GM20431 (cell line): ENCODE measurements at regions not wholly inside any gene's neighbourhood (a gene's known extent, or its start where the extent isn't known, plus 50 kb on each side); places are given as distances from the start of the nearest gene placed in this dataset.
"Not testable (repeated sequence)": the region's sequence is repeated elsewhere in the genome, so short reads cannot be mapped to it uniquely, and the experiment has no call there.

Source experiments
- in situ Hi-C: fragments of 300-500 bp; cut with MseI, MboI; formaldehyde crosslinking; loops from one replicate; pipeline ENCODE4 v1.15.0; 2020; ENCODE audit warnings: low sequenced_read_pairs; ENCODE audit not compliant: unreplicated experiment

DNA sequence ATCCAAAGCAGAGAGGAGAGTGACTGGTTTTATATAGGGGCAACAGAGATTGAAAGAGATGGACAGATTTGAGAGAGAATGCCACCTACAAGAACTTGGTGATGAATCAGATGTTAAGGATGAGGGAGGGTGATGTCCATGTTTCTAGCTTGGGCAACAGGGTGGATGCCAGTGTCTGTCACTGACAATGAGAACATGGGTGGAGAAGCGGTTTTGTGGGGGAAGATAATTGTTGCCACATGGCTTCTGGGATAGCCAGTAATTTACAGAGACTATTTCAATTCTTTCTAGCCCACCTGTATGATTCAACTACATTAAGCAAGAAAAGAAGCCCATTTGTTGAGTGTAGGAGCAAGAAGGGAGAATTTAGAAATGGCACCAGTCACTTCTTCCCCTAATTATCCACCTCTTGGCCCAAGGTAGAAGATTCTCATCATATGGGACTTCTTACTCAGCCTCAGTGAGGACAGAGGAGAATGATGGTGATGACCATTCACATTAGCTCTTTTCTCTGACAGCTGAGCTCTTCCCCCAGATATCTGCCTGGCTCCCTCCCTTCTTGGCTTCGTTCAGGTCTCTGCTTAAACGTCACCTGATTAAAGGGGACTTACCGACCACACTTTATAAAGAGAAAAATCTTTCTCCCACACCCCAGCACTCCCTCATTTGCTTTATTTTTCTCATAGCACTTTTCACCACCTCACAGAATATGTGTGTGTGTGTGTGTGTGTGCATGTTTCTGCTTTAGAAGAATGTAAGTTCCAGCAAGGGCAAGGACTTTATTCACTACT, 117.8 kb downstream of the DUSP6 start:
- in situ Hi-C loops, result no loop called here

DNA sequence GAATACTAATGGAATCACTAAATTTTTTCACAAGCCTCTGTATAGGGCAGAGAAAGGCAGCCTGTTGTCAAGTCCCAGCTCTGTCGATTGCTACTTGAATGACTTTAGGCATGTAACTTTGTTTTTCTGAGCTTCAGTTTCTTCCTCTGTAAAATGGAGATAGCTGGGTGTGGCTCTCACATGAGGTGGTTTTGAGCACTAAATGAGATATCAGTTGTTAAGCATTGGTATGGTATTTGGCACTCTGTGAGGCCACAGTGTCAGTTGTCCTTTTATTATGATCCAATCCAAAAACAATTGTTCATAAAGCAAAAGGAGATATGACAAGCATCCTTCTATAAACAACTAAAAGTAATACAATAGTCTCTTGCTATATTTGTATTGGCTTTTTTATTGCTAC, 120.6 kb downstream of the DUSP6 start:
- in situ Hi-C loops, result no loop called here

DNA sequence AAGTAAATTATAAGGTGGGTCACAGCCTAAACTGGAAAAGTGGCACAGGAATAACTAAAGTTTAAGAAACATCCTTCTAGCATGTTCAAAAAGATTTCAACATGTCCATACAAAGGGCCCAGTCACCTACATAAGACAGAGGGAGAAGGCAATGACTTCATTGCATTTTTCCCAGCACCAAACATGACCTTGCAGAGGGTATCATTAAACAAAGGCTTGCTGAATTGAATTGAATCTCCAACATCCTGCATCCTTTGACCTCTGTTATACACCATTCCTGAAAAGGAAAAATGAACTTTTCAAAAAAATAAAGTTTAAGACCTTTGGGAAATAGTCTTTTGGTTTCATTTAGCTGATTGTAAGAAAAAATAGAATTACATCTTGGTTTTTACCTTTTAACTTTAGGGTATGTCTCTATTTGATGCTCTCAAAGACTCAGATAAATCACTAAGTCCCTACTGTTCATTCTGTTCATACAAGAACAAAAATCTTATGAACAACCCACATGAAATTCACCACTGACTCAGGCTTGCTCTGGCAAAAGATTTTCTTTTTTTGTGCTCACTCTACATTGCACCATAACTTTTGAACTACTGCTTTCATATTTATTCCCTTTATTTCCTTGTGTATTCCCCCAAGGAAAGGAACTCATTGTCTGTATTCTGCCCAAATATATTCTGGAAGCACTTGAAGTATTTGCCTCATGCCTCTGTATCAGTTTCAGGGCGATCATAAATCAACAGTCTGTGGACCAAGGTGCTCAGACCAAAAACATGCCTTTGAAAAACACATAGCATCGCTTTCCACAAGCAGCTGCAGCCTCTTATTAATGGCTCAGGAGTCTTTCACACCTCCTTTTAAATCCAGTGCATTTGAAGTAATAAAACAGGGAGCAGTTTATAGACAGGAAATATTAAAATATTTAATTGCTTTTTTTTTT, 121.7 kb downstream of the DUSP6 start:
- in situ Hi-C loops, result no loop called here

DNA sequence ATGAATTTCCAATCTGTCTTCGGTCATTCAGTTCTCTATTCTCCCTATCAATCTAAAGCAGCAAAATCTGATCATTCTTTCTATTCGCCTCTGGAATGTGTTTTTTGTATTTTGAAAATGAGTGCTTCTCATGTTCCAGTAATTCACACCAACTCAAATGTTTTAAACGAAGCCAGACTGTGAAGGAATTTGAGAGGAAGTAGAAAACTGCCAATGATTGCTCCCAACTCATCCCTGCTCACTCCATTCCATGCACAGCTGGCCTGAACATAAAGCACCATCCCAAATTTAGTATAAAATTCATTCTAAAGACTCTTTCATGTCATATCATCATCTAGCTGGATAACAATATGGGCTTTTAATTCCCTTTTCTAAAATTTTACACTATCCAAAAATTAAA, 123.8 kb downstream of the DUSP6 start:
- in situ Hi-C loops, result no loop called here

DNA sequence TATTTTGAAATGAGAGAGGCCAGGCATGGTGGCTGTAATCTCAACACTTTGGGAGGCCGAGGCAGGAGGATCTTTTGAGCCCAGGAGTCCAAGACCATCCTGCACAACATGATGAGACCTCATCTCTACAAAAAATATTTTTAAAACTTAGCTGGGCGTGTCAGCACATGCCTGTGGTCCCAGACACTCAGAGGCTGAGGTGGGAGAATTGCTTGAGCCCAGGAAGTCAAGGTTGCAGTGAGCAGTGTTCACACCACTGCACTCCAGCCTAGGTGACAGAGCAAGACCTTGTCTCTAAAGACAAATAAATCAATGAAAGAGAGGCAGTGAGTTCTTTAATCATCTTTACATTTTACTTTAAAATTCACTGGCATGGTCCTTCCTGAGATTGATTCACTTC, 124.5 kb downstream of the DUSP6 start:
- in situ Hi-C loops, result no loop called here

DNA sequence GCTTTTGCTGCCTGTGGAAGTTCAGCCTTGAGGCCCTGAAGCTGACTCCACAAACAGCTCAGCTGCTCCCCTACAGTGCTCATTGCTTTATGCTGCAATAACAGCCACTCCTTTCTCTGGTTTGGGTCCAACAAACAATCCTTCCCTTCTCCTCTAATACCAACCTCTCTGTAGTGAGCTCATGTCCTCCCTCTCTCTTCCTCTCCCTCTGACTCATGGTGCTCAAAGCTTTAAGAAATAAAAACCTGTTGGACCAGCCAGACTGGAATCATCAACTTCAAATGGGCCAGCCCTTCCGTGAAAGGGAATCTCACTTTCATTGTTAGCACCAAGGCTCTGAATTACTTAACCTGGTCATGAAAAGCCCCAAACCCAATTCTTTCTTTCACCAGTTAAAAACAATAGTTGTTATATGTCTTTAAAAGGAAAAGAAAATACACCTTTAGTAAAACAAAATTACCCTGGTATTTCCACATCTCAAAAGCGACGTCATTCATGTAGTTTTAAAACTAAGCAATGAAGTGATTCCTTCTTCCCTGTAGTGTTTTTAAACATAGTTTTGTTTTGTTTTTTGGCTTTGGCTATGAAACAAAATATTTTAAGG, 126.4 kb downstream of the DUSP6 start:
- in situ Hi-C loops, result no loop called here

DNA sequence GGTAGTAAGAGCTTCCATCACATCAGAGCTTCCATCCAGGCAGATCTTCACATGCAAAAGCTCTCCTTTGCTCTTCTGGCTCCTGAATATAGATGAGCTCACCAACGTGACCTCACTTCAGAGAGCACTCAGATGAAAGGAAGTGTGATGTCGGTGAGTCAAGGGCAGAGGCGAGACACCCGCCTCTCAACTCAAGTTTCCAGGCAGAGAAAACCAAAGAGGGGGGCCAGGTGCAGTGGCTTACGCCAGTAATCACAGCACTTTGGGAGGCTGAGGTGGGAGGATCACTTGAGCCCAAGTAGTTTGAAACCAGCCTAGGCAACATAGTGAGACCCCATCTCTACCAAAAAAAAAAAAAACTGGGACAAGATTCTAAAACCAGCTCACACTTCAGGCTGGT, 126.9 kb downstream of the DUSP6 start:
- in situ Hi-C loops, result no loop called here

DNA sequence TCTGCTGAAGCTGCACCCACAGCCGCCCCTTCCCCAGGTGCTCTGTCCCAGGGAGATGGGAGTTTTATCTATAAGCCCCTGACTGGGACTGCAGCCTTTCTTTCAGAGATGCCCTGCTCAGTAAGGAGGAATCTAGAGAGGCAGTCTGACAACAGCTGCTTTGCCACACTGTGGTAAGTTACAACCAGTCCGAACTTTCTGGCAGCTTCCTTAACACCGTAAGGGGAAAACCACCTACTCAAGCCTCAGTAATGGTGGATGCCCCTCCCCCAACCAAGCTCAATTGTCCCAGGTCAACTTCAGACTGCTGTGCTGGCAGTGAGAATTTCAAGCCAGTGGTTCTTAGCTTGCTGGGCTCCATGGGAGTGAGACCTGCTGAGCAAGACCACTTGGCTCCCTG, 129.7 kb downstream of the DUSP6 start:
- in situ Hi-C loops, result not testable (repeated sequence)

DNA sequence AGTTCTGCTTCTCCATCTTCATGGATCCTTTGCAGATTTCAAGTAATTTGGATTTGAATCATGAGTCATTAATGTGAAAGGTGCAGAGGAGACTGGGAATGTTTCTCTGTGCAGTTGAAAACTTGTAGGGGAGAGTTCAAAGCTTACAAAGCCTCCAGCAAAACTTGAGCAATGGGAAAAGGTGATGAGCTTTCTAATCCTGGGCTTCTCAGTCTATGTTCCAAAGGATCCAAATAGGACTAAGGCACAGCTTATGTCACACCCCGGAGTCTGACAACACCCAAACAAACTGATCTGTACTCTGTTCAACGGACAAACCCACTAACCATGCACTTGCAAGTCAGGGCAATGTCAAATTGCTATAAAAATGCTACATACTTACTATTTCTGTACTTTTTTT, 134.8 kb downstream of the DUSP6 start:
- in situ Hi-C loops, result no loop called here

DNA sequence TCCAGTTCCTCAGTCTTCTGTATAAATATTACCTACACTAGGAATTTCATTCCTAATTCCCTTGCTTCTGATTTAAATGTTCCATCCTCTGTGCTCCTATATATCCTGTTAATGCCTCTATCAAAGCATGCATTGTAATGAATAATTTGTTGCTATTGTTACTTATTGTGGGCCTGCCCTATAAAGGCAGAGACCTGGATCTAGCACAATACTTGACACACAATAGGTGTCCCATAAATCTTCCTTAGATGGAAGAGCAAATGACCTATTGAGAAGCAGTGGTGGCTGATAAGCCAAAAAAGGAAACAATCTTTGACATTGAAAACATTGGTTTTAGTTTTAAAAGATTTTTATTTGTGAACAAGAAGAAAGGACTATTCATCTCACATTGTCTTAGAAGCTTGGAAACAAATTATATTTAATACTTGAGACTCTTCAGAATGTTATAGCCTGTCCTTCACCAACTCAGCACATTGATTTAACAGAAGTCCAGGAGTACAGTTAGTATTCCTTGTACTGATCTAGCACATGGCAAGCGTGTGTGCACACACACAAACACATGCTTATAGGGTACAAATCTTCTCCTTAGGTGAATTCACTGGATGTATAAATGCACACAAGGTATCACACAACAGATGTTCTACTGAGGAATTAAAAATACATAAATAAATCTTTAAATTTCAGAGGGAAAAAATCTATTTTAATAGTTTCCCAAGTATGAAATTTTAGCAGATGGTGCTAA, 135.9 kb downstream of the DUSP6 start:
- in situ Hi-C loops, result no loop called here

DNA sequence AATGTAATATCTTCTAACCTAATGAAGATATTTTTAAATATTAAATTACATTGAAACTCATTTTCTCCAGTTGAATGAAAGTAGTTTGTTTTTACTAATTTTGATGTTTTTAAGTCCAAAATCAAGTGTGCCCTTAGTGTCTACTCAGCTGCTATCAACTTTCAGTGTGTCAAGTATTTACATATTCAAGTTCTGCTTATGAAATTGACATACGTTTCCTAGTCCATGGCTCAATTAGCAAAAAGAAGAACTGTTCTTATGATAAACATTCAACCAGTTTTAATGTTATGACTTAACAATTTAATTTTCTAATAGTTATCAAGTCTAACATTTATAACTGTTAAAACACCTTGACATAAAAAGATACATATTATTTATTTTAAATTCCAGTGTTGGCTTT, 137.1 kb downstream of the DUSP6 start:
- in situ Hi-C loops, result no loop called here

DNA sequence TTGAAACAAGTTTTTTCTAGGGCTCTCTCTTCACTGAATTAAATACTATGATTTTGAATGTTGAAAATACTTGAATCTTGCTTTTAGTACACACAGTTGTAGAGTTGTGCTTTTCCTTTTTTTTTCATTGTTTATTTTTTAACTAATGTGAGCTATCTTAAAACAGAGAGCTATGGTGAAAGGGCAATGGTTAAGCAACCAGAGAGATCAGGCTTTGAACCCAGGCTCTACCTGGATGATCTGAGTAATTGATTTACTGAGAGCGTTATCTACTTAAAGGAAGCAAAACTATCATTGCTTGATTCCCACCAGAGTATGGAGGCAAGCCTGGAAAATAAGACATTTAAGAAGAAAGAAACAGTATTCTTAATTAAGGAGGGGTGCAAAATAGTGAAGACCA, 138.6 kb downstream of the DUSP6 start:
- in situ Hi-C loops, result no loop called here

DNA sequence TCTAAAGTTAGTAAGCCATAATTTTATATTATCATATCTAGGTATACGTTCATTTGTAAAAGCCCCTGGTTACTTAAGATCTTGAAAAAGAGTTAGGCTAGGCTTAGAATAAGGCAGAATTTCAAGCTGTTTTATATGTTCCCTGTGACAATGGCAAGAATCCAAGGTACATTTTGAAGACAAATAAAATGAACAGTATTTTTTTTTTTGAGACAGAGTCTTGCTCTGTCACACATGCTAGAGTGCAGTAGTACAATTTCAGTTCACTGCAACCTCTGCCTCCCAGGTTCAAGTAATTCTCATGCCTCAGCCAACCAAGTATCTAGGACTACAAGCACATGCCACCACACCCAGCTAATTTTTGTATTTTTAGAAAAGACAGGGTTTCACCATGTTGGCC, 139.2 kb downstream of the DUSP6 start:
- in situ Hi-C loops, result no loop called here

DNA sequence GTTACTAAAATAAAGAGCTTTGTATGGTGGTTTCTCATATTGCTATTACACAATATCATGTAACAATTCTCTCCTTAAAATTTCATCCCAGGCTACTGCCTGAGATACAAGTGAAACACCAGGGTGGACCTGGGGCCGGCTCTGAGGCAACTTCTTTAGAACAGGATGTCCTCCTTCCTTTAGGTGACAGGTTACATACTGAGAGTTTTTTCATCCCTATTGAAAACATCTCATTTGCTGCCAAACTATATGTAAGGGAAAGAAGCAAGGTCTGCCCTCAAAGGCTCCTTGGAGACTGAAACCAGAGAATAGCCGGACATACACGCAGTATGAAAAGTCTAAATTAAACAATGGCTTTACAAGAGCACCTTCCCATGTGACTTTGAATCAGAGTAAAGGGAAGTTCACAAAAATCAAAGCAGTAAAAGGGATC, 139.9 kb downstream of the DUSP6 start:
- in situ Hi-C loops, result no loop called here

DNA sequence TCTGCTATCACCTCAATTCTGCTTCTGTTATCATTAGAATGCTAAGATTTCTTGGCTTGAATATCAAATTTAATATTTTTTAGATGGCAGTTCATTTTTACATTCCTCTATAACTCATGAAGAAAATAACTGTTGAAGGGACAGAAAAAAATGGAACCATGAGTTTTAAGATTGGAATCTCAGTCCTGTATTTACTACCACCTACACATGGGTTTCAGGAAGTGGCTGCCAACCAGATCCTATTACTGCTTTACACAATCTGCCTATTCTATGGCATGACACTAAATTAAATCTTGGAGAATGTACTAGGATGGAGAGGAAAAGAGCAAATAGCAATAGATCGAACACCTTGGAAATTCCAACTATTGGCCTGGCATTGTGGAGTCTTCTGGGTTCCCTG, 140.8 kb downstream of the DUSP6 start:
- in situ Hi-C loops, result no loop called here

DNA sequence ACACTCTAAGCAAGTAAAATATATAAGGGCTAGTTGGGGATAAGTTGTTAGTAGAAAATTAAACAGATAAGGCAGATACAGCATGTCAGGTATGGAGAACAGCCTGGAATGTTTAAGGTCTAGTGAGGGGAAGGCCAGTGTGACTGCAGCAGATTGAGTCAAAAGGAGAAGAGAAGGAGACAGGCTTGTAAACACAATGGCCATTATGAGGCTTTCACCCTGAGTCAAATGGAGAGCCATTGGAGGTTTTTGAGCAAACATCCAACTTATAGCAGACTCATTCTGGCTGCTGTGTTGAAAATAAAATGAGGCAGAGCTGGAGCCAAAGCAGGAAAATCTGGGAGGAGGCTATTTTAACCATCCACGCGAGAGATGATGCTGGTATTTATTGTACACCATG, 142.0 kb downstream of the DUSP6 start:
- in situ Hi-C loops, result no loop called here

DNA sequence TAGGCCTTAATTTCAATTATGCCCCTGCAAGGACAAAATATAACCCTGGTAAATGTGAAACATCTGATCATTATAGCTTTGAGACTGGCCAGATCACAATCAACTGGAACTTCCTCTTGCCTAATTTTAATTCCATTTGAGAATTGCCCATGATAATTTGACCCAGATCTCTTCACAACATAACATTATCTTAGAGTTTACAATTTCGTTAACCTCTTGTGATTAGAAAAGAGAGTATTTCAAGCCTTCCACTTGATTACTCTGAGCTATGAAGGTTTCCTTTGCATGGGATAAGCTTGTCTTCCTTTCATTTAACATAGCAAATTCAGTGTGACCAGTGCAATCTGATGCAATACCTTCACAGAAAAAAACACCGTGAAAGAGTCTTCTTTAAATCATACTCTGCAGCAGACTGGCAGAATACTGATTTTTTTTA, 143.6 kb downstream of the DUSP6 start:
- in situ Hi-C loops, result no loop called here

DNA sequence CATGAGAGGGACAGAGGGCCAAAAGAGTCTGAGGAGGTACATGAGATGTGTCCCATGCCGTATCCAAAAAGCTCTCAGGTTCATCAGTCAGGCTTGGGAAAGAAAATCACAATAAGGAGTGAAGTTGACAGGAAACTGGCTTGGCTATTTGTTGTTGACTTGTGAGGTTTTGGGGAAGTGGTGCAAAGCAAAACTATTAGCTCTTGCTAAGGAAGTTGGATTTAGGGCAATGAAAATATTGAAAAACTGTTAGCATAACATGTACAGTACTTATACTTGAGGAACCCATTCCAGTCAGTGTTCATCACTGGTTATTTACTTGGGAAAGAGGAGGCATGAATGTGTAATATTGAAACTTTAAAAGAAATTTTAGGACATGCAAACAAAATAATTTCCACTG, 145.9 kb downstream of the DUSP6 start:
- in situ Hi-C loops, result no loop called here

DNA sequence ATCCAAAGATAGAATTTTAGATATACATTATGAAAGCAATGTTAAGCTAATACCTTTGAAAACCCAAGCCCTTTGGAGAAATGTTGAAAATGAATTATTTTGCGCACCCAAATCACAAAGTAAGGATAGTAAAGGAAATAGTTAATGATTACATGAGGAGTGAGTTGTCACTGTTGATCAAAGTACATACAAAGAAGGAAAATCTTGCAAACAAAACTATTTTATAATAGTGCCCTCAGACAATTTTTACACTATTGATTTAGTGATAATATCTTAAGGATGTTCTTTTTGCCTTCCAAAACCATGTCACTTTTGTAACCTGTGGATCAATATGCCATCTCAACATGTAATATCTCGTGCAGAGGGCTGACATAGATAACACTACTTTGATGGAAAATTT, 146.8 kb downstream of the DUSP6 start:
- in situ Hi-C loops, result no loop called here

DNA sequence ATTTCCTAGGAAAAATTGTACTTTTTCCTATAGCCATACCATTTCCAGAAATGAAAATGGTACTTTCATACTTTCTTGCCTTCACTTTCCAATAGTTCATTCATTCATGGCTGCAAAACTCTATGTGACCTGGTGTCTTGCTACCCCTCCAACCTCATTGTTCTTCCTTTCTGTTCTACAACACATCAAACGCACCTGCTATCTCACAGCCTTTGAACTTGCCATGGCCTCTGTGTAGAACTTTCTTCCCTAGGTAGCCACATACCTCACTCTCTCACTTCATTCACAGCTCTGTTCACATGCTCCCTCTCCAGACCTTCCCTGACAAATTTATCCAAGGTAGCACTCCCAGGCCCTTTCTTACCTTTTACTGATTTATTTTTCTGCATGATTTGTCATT, 149.2 kb downstream of the DUSP6 start:
- in situ Hi-C loops, result no loop called here
